ENCODE measurements at regions not wholly inside any gene's neighbourhood (a gene's known extent, or its start where the extent isn't known, plus 50 kb on each side); places are given as distances from the start of the nearest gene placed in this dataset.
"Not testable (repeated sequence)": the region's sequence is repeated elsewhere in the genome, so short reads cannot be mapped to it uniquely, and the experiment has no call there.

- DNase-seq, result no peak
Measured at GRCh38 chr10:120761951-120762350, 89.2 kb upstream of the WDR11 start.

GRCh38 chr10:120765226-120765803, 85.8 kb upstream of the WDR11 start:
- DNase-seq, result no peak

- DNase-seq, result no peak
Measured at GRCh38 chr10:120768227-120768626, 82.9 kb upstream of the WDR11 start.

GRCh38 chr10:120770496-120770895, 80.7 kb upstream of the WDR11 start:
- no peak for DNase-seq

- no peak for DNase-seq
Measured at GRCh38 chr10:120776442-120776841, 74.7 kb upstream of the WDR11 start.

- no peak for DNase-seq
Measured at GRCh38 chr10:120782336-120782735, 68.8 kb upstream of the WDR11 start.

- DNase-seq, result no peak
Measured at GRCh38 chr10:120783098-120783497, 68.1 kb upstream of the WDR11 start.

GRCh38 chr10:120783867-120784266, 67.3 kb upstream of the WDR11 start:
- DNase-seq, result no peak

- no peak for DNase-seq
Measured at GRCh38 chr10:120788771-120789170, 62.4 kb upstream of the WDR11 start.

GRCh38 chr10:120789303-120790203, 61.6 kb upstream of the WDR11 start:
- DNase-seq, result no peak

GRCh38 chr10:120791316-120791715, 59.8 kb upstream of the WDR11 start:
- no peak for DNase-seq

GRCh38 chr10:120793088-120793487, 58.1 kb upstream of the WDR11 start:
- no peak for DNase-seq

GRCh38 chr10:120794390-120794789, 56.8 kb upstream of the WDR11 start:
- no peak for DNase-seq

GRCh38 chr10:120798276-120798675, 52.9 kb upstream of the WDR11 start:
- DNase-seq, result not testable (repeated sequence)

- DNase-seq, result no peak
Measured at GRCh38 chr10:120799849-120800248, 51.3 kb upstream of the WDR11 start.

- no peak for DNase-seq
Measured at GRCh38 chr10:120800528-120801323, 50.4 kb upstream of the WDR11 start.
